ENCODE measurements at regions not wholly inside any gene's neighbourhood (a gene's known extent, or its start where the extent isn't known, plus 50 kb on each side); places are given as distances from the start of the nearest gene placed in this dataset.

GRCh38 chr2:22270341-22270740 lies 1114.6 kb upstream of the KLHL29 start:
- Histone ChIP-seq H3K27me3 (ENCODE audit: control insufficient read depth in 2 of 2, insufficient read depth in 2 of 2, low read length in 2 of 2) (no peaks in the 10 kb centered on the region), H3K27ac (ENCODE audit: low read depth in 2 of 2, low read length in 2 of 2) (no peak overlapping the region), H3K9me3 (ENCODE audit: control insufficient read depth in 2 of 2, low read length in 2 of 2) (no peaks in the 10 kb centered on the region), H3K4me3 (ENCODE audit: low read length in 2 of 2) (no peak overlapping the region), H3K4me1 (ENCODE audit: control insufficient read depth in 2 of 2, insufficient read depth in 2 of 2, low read length in 2 of 2) (no peaks in the 10 kb centered on the region), H3K9ac (ENCODE audit: low read depth in 1 of 2, low read length in 2 of 2) (no peak overlapping the region), H3K36me3 (ENCODE audit: control insufficient read depth in 2 of 2, insufficient read depth in 2 of 2, low read length in 2 of 2) (no peaks in the 10 kb centered on the region)

DNA sequence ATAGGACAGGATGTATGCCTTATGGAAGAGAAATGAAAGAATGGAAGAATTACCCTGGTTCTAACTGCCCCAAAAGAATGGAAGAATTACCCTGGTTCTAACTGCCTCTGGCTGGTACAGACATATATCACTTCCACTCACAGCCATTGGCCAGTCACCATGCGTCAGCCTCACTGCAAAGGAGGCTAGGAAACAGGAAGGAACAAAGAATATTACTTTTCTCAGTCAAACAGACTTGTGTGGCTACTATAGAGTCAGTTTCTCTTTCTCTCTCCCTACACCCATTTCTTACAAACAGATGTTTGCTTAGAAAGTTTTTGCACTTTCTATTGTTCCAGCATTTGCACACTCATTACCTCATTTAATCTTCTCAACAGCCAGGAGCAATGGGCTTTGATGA lies 1111.1 kb upstream of the KLHL29 start:
- Histone ChIP-seq H3K9me3 (ENCODE audit: control insufficient read depth in 2 of 2, low read length in 2 of 2) (no peaks in the 10 kb centered on the region), H3K4me3 (ENCODE audit: low read length in 2 of 2) (no peak overlapping the region), H3K36me3 (ENCODE audit: control insufficient read depth in 2 of 2, insufficient read depth in 2 of 2, low read length in 2 of 2) (no peaks in the 10 kb centered on the region), H3K9ac (ENCODE audit: low read depth in 1 of 2, low read length in 2 of 2) (no peak overlapping the region), H3K27ac (ENCODE audit: low read depth in 2 of 2, low read length in 2 of 2) (no peak overlapping the region), H3K4me1 (ENCODE audit: control insufficient read depth in 2 of 2, insufficient read depth in 2 of 2, low read length in 2 of 2) (no peaks in the 10 kb centered on the region), H3K27me3 (ENCODE audit: control insufficient read depth in 2 of 2, insufficient read depth in 2 of 2, low read length in 2 of 2) (no peaks in the 10 kb centered on the region)

DNA sequence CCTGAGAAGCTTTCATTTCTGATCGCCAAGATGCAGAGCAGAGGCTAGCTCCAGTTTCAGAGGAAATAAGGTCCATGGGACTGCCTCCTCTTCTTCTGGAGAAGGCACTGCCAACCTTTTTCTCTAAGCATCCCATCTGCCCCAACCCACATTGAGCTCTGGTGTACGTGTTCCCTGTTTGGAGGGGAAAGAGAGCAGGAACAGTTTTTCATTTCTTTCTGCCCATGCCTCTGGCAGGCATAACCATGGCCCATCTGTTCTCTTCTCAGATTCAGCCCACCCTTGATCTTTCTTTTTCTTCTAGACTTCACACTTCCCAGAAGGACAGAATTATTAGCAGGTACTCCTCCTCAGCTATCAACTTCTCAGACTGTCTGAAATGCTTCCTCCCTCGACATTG lies 1110.3 kb upstream of the KLHL29 start:
- H3K9me3 ChIP-seq (ENCODE audit: control insufficient read depth in 2 of 2, low read length in 2 of 2): no peaks in the 10 kb centered on the region
- H3K36me3 ChIP-seq (ENCODE audit: control insufficient read depth in 2 of 2, insufficient read depth in 2 of 2, low read length in 2 of 2): no peaks in the 10 kb centered on the region
- no peak overlapping the region for H3K4me3 ChIP-seq (ENCODE audit: low read length in 2 of 2)
- no peak overlapping the region for H3K9ac ChIP-seq (ENCODE audit: low read depth in 1 of 2, low read length in 2 of 2)
- H3K27ac ChIP-seq (ENCODE audit: low read depth in 2 of 2, low read length in 2 of 2): no peak overlapping the region
- H3K27me3 ChIP-seq (ENCODE audit: control insufficient read depth in 2 of 2, insufficient read depth in 2 of 2, low read length in 2 of 2): no peaks in the 10 kb centered on the region
- no peaks in the 10 kb centered on the region for H3K4me1 ChIP-seq (ENCODE audit: control insufficient read depth in 2 of 2, insufficient read depth in 2 of 2, low read length in 2 of 2)

GRCh38 chr2:22276696-22277095 lies 1108.3 kb upstream of the KLHL29 start:
- Histone ChIP-seq H3K27me3 (ENCODE audit: control insufficient read depth in 2 of 2, insufficient read depth in 2 of 2, low read length in 2 of 2) (no peaks in the 10 kb centered on the region), H3K36me3 (ENCODE audit: control insufficient read depth in 2 of 2, insufficient read depth in 2 of 2, low read length in 2 of 2) (no peaks in the 10 kb centered on the region), H3K9me3 (ENCODE audit: control insufficient read depth in 2 of 2, low read length in 2 of 2) (no peaks in the 10 kb centered on the region), H3K27ac (ENCODE audit: low read depth in 2 of 2, low read length in 2 of 2) (no peak overlapping the region), H3K4me1 (ENCODE audit: control insufficient read depth in 2 of 2, insufficient read depth in 2 of 2, low read length in 2 of 2) (no peaks in the 10 kb centered on the region), H3K9ac (ENCODE audit: low read depth in 1 of 2, low read length in 2 of 2) (no peak overlapping the region), H3K4me3 (ENCODE audit: low read length in 2 of 2) (no peak overlapping the region)

DNA sequence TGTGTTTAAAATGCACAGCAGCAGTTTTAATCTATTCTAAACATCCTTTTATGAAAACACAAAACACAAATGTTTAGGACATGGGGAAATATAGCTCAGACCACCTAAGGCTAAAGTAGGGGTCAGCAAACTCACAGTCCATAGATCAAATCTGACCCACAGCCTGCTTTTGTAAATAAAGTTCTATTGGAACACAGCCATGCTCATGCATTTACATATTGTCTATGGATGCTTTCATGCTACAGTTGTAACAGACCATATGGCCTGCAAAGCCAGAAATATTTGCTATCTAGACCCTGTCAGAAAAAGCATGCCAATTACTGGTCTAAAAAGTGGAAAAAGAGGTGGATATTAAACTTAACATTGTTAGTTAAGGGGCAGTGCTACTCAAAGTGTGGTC lies 1105.4 kb upstream of the KLHL29 start:
- no peak overlapping the region for H3K9ac ChIP-seq (ENCODE audit: low read depth in 1 of 2, low read length in 2 of 2)
- no peaks in the 10 kb centered on the region for H3K27me3 ChIP-seq (ENCODE audit: control insufficient read depth in 2 of 2, insufficient read depth in 2 of 2, low read length in 2 of 2)
- H3K9me3 ChIP-seq (ENCODE audit: control insufficient read depth in 2 of 2, low read length in 2 of 2): no peaks in the 10 kb centered on the region
- no peak overlapping the region for H3K27ac ChIP-seq (ENCODE audit: low read depth in 2 of 2, low read length in 2 of 2)
- no peaks in the 10 kb centered on the region for H3K4me1 ChIP-seq (ENCODE audit: control insufficient read depth in 2 of 2, insufficient read depth in 2 of 2, low read length in 2 of 2)
- H3K36me3 ChIP-seq (ENCODE audit: control insufficient read depth in 2 of 2, insufficient read depth in 2 of 2, low read length in 2 of 2): no peaks in the 10 kb centered on the region
- H3K4me3 ChIP-seq (ENCODE audit: low read length in 2 of 2): no peak overlapping the region

- no peak overlapping the region for H3K27ac ChIP-seq (ENCODE audit: low read depth in 2 of 2, low read length in 2 of 2)
- no peak overlapping the region for H3K4me3 ChIP-seq (ENCODE audit: low read length in 2 of 2)
- no peak overlapping the region for H3K9ac ChIP-seq (ENCODE audit: low read depth in 1 of 2, low read length in 2 of 2)
- H3K4me1 ChIP-seq (ENCODE audit: control insufficient read depth in 2 of 2, insufficient read depth in 2 of 2, low read length in 2 of 2): no peaks in the 10 kb centered on the region
- H3K9me3 ChIP-seq (ENCODE audit: control insufficient read depth in 2 of 2, low read length in 2 of 2): no peaks in the 10 kb centered on the region
- no peaks in the 10 kb centered on the region for H3K36me3 ChIP-seq (ENCODE audit: control insufficient read depth in 2 of 2, insufficient read depth in 2 of 2, low read length in 2 of 2)
- no peaks in the 10 kb centered on the region for H3K27me3 ChIP-seq (ENCODE audit: control insufficient read depth in 2 of 2, insufficient read depth in 2 of 2, low read length in 2 of 2)
These were observed 1103.9 kb upstream of the KLHL29 start for GRCh38 chr2:22281033-22281432.

- Histone ChIP-seq H3K27me3 (ENCODE audit: control insufficient read depth in 2 of 2, insufficient read depth in 2 of 2, low read length in 2 of 2) (no peaks in the 10 kb centered on the region), H3K9me3 (ENCODE audit: control insufficient read depth in 2 of 2, low read length in 2 of 2) (no peaks in the 10 kb centered on the region), H3K36me3 (ENCODE audit: control insufficient read depth in 2 of 2, insufficient read depth in 2 of 2, low read length in 2 of 2) (no peaks in the 10 kb centered on the region), H3K27ac (ENCODE audit: low read depth in 2 of 2, low read length in 2 of 2) (no peak overlapping the region), H3K9ac (ENCODE audit: low read depth in 1 of 2, low read length in 2 of 2) (no peak overlapping the region), H3K4me1 (ENCODE audit: control insufficient read depth in 2 of 2, insufficient read depth in 2 of 2, low read length in 2 of 2) (no peaks in the 10 kb centered on the region), H3K4me3 (ENCODE audit: low read length in 2 of 2) (no peak overlapping the region)
These were observed 1102.8 kb upstream of the KLHL29 start for GRCh38 chr2:22282220-22282619.

DNA sequence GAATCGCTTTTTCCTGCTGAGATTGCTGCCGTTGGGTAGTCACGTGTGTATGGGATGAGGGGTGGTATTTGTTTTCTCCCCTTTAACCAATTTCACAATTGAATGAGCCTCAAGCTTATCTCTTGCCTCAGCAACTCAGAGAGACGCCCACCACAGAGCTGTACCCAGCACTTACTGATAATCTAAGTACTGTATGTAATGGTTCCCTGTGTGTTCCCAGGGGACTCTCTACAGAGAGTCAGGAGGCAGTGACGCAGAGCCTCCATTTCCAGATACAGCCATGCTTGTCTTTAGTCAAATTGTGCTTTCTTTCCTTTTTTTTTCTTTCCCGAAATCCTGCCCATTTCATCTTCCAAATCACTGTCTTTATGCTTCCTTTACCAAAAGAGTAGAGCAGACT lies 1102.1 kb upstream of the KLHL29 start:
- Histone ChIP-seq H3K9ac (ENCODE audit: low read depth in 1 of 2, low read length in 2 of 2) (no peak overlapping the region), H3K9me3 (ENCODE audit: control insufficient read depth in 2 of 2, low read length in 2 of 2) (no peaks in the 10 kb centered on the region), H3K27me3 (ENCODE audit: control insufficient read depth in 2 of 2, insufficient read depth in 2 of 2, low read length in 2 of 2) (no peaks in the 10 kb centered on the region), H3K27ac (ENCODE audit: low read depth in 2 of 2, low read length in 2 of 2) (no peak overlapping the region), H3K4me1 (ENCODE audit: control insufficient read depth in 2 of 2, insufficient read depth in 2 of 2, low read length in 2 of 2) (no peaks in the 10 kb centered on the region), H3K4me3 (ENCODE audit: low read length in 2 of 2) (no peak overlapping the region), H3K36me3 (ENCODE audit: control insufficient read depth in 2 of 2, insufficient read depth in 2 of 2, low read length in 2 of 2) (no peaks in the 10 kb centered on the region)

DNA sequence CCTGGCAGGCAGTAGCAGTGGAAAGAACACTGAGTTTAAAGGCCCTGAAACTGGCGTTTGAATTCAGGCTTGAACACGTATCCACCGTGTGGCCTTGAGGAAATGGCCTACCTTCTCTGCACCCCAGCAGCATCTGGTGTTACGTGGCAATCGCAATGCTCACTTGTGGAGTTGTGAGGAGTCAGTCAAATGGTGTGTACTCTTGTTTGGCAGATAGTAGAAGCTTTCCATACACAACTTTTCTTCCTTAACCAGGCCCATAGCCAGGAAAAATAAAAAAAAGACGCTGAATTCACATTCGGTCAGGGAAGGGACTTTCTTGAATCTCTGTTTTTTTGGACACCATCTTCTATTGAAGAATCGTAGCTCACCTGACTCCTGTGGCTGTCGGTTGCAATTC lies 1101.5 kb upstream of the KLHL29 start:
- Histone ChIP-seq H3K27ac (ENCODE audit: low read depth in 2 of 2, low read length in 2 of 2) (no peak overlapping the region), H3K4me1 (ENCODE audit: control insufficient read depth in 2 of 2, insufficient read depth in 2 of 2, low read length in 2 of 2) (no peaks in the 10 kb centered on the region), H3K9me3 (ENCODE audit: control insufficient read depth in 2 of 2, low read length in 2 of 2) (no peaks in the 10 kb centered on the region), H3K36me3 (ENCODE audit: control insufficient read depth in 2 of 2, insufficient read depth in 2 of 2, low read length in 2 of 2) (no peaks in the 10 kb centered on the region), H3K4me3 (ENCODE audit: low read length in 2 of 2) (no peak overlapping the region), H3K27me3 (ENCODE audit: control insufficient read depth in 2 of 2, insufficient read depth in 2 of 2, low read length in 2 of 2) (no peaks in the 10 kb centered on the region), H3K9ac (ENCODE audit: low read depth in 1 of 2, low read length in 2 of 2) (no peak overlapping the region)

DNA sequence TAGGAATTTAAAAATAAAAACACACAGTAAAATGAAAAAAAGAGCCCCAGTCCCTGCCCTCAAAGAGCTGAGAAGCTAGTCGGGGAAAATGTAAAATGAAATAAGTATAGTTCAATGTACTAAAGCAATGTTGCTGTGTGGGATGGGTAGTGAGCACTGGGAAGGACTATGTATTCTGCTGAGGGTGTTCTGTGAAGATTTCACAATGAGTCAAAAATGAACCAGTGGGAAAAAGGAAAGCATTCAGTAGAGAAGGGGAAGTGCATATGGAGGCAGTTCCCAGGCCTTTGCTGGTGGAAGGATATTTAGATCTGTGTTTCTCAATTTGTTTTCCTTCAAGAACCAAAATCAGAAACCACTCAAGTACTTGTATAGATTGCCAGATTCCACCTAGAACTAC lies 1094.7 kb upstream of the KLHL29 start:
- H3K9ac ChIP-seq (ENCODE audit: low read depth in 1 of 2, low read length in 2 of 2): no peak overlapping the region
- no peaks in the 10 kb centered on the region for H3K9me3 ChIP-seq (ENCODE audit: control insufficient read depth in 2 of 2, low read length in 2 of 2)
- H3K4me3 ChIP-seq (ENCODE audit: low read length in 2 of 2): no peak overlapping the region
- no peaks in the 10 kb centered on the region for H3K4me1 ChIP-seq (ENCODE audit: control insufficient read depth in 2 of 2, insufficient read depth in 2 of 2, low read length in 2 of 2)
- no peak overlapping the region for H3K27ac ChIP-seq (ENCODE audit: low read depth in 2 of 2, low read length in 2 of 2)
- H3K36me3 ChIP-seq (ENCODE audit: control insufficient read depth in 2 of 2, insufficient read depth in 2 of 2, low read length in 2 of 2): no peaks in the 10 kb centered on the region
- H3K27me3 ChIP-seq (ENCODE audit: control insufficient read depth in 2 of 2, insufficient read depth in 2 of 2, low read length in 2 of 2): no peaks in the 10 kb centered on the region

DNA sequence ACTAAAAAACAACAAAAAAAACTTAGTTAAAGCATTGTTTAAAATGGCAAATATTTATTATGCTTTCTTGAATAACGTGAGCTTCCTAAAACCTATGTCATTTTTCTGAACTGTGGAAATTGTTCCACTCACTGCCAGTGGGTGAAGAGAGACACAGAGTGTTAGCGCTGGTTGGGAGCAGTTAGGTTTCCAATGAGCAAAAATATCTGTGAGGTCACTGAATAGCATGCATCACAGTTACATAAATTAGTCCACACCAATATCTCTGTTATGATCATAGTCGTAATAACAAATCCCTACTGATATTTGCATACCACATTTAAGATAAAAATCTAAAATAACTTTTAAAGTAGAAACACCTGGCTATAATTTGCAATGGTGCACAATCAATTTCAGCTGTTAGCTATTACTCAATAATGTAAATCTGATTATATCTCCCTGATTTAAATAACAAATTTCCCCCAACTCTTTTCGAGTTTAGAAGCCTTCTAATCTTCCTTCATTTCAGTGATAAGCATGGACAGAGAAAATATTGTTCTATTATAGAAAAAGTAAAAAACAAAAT lies 1094.0 kb upstream of the KLHL29 start:
- Histone ChIP-seq H3K4me1 (ENCODE audit: control insufficient read depth in 2 of 2, insufficient read depth in 2 of 2, low read length in 2 of 2) (no peaks in the 10 kb centered on the region), H3K27me3 (ENCODE audit: control insufficient read depth in 2 of 2, insufficient read depth in 2 of 2, low read length in 2 of 2) (no peaks in the 10 kb centered on the region), H3K36me3 (ENCODE audit: control insufficient read depth in 2 of 2, insufficient read depth in 2 of 2, low read length in 2 of 2) (no peaks in the 10 kb centered on the region), H3K4me3 (ENCODE audit: low read length in 2 of 2) (no peak overlapping the region), H3K9me3 (ENCODE audit: control insufficient read depth in 2 of 2, low read length in 2 of 2) (no peaks in the 10 kb centered on the region), H3K9ac (ENCODE audit: low read depth in 1 of 2, low read length in 2 of 2) (no peak overlapping the region), H3K27ac (ENCODE audit: low read depth in 2 of 2, low read length in 2 of 2) (no peak overlapping the region)

Data from mucosa of rectum (tissue), 2 donors.